ENCODE measurements at regions not wholly inside any gene's neighbourhood (a gene's known extent, or its start where the extent isn't known, plus 50 kb on each side); places are given as distances from the start of the nearest gene placed in this dataset.

DNA sequence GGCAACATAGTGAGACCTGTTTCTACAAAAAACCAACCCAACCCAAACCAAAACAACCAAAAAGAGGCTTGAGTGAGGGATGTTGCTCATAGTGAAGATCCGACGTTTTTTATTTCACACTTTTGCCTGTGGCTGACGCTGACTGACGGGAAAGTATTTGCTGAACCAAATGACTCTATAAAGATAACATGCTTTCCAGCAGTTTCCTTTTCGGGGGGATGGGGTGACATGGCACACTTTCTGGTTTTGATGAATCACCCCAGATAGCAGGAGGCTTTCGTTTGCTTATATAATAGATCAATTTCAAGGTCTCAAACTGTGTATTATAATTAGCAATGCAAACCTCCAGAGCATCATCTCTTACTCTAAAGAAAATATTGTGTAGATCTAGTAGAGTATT is 150.8 kb downstream of the AQP4 start:
- TF ChIP-seq, protein P1, sequence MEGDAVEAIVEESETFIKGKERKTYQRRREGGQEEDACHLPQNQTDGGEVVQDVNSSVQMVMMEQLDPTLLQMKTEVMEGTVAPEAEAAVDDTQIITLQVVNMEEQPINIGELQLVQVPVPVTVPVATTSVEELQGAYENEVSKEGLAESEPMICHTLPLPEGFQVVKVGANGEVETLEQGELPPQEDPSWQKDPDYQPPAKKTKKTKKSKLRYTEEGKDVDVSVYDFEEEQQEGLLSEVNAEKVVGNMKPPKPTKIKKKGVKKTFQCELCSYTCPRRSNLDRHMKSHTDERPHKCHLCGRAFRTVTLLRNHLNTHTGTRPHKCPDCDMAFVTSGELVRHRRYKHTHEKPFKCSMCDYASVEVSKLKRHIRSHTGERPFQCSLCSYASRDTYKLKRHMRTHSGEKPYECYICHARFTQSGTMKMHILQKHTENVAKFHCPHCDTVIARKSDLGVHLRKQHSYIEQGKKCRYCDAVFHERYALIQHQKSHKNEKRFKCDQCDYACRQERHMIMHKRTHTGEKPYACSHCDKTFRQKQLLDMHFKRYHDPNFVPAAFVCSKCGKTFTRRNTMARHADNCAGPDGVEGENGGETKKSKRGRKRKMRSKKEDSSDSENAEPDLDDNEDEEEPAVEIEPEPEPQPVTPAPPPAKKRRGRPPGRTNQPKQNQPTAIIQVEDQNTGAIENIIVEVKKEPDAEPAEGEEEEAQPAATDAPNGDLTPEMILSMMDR (conservative IDR thresholded peaks at IDR 0.05; ENCODE audit: low read depth, low read length), result no peak
- peak; percentile 8 for DNase-seq (ENCODE audit: low read depth)
- H3K4me3 ChIP-seq (ENCODE audit: low read depth, low read length), result no peak overlapping the region

DNA sequence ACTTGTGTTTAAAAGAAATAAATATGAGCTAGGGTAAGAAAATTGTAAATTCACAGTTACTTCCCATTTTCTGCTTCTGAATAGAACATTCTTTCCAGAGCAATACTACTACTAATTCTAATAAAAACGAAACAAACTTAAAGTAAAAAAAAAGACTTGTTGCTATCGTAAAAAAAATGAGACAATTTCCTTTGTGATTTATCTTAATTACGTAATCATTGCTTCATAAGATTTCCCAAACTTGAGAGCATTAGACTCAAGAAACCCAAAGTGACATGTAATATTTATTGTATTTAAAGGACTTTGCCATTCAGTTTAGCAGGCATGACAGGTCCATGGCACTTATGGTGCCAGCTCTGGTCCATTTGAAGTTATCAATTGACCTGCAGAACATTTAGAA is 153.8 kb downstream of the AQP4 start:
- DNase-seq (ENCODE audit: low read depth), result no peak
- TF ChIP-seq, protein P1 (conservative IDR thresholded peaks at IDR 0.05; ENCODE audit: low read depth, low read length), result no peak
- no peak overlapping the region for H3K4me3 ChIP-seq (ENCODE audit: low read depth, low read length)

DNA sequence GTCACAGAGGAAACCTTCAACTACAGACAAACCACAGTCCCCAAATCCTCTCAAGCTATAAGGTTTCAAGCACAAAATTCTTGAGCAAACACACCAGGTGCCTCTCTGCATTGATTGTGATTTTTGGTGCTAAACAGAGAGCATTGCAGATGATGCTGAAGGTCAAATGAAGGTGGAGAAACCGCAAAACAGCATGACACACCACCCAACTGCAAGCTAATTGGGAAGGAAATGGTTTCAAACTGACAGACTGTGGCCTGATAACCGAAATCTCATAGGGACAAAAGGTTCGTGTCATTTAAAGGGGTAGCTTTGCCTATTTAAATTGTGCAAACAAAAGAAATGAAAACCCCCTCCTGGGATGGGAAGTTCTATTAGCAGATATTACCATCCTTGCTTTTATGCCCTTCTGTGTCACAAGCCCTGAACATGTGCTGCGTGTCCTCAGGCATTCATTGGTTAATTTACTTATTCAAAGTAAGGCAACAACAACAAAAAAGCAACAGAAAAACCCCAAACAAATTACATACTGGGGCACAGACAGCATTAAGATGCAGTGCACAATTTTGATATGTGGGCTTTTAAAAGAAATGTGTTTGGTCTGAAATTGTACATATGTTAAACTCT is 154.9 kb downstream of the AQP4 start:
- DNase-seq (ENCODE audit: low read depth), result no peak
- TF ChIP-seq, protein P1 (conservative IDR thresholded peaks at IDR 0.05; ENCODE audit: low read depth, low read length), result no peak
- no peak overlapping the region for H3K4me3 ChIP-seq (ENCODE audit: low read depth, low read length)

DNA sequence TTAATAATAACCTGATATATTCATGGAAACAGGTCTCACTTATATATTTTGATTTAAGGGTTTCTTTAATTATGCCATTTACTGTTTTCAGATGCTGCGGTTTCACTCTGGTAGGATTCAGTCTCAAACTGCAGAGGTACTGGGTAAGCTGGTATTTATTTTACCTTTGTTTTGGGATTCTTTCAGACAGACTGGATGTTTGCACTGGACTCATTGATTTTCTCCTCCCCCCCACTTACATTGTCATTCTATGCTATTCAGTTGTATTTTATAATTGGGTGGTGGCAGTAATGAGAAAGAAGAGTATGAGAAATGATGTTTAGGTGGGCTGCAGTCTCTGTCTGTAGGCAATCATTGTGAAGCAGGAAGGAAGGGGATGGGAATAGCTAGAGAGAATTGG is 155.6 kb downstream of the AQP4 start:
- TF ChIP-seq, protein P1 (conservative IDR thresholded peaks at IDR 0.05; ENCODE audit: low read depth, low read length), result no peak
- DNase-seq (ENCODE audit: low read depth), result no peak
- no peak overlapping the region for H3K4me3 ChIP-seq (ENCODE audit: low read depth, low read length)

DNA sequence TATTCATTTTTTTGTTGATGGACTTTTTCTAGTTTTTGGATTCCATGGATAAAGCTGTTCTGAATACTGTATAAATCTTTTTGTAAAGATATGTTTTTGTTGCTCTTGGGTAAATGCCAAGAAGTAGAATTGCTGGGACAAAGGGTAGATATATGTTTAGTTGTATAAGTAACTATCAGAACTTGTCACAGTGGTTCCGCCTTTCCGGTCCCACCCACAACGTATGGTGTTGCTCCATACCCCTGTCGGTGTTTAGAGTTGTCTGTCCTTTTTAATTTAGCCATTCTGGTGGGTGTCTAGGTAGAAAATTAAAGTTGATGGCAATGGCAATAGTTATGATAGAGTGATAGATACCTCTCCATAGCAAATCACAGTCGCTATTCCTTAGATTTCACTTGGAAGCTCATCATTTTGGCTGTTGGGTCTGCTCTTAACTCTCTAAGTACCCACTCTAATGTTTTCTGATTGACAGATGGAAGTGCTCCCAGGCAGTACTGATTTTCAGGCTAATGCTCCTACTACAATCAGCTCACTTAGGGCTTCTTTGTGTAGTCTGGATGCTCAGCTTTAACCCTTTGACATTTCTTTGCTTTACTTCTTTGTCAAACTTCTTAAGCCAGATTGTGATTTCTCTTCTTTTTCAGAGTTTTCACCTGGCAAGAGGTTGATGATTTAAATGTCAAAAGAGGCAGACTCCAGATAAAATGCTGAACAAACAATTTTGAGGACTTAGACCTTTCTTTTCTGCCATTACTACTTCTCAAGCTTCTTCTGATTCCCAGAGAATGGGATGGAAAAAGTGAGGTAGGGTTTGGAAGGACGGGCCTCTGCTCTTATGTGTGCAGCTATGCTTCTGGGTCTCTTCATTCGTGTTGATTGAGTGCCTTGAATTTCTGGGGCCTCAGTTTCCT is 156.4 kb downstream of the AQP4 start:
- no peak for DNase-seq (ENCODE audit: low read depth)
- TF ChIP-seq, protein P1 (conservative IDR thresholded peaks at IDR 0.05; ENCODE audit: low read depth, low read length), result no peak
- no peak overlapping the region for H3K4me3 ChIP-seq (ENCODE audit: low read depth, low read length)

DNA sequence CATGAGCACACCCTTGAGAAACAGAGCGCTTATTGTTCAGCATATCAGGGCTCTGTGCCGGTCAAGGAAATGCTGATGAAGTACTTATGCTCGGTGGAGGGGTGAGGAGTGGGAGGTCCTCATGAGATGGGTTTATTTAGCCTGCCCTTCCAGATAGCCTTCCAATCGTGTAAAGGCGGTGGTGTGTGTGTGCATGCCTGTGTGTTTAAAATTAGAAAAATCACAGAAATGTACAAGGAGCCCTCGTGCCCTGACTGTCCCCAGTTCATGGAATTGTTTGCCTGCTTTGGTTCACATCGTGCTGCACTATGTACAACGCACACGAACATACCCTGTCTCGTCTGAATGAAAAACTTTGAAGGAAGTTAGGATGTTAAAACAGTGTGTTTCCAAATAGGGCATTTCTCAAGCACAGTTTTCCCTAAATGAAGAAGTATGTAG is 158.6 kb downstream of the AQP4 start:
- no peak for DNase-seq (ENCODE audit: low read depth)
- TF ChIP-seq, protein P1 (conservative IDR thresholded peaks at IDR 0.05; ENCODE audit: low read depth, low read length), result no peak
- no peak overlapping the region for H3K4me3 ChIP-seq (ENCODE audit: low read depth, low read length)
